ENCODE measurements at regions not wholly inside any gene's neighbourhood (a gene's known extent, or its start where the extent isn't known, plus 50 kb on each side); places are given as distances from the start of the nearest gene placed in this dataset.
A peak's percentile ranks its signal among the peaks of the same experiment; 100 is the strongest.

DNA sequence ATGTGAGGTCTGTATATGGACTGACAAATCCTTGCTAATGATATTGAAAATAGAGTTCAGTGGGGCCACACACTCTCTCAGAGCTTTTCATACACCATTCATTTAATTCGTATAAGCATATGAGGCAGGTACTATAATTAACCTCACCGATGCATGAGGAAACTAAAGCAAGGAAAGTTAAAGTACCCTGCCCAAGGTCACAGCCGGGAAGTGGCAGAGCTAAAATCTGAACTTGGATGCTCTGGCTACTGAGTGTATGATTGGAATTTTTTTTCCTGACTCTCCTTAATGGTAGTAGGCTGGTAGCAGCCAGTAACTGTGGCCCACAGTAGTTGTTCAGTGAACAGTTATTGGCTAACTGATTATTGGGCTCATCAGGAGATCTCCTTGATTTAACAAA, 135.3 kb downstream of the NUDT12 start:
- dilution Hi-C loops (cut with HindIII; ENCODE audit: low sequenced_read_pairs, unreplicated experiment) = no loop called here
- H3K79me1 ChIP-seq (ENCODE audit: low read depth in 1 of 2, low read length in 2 of 2) = no peaks in the 10 kb centered on the region
- in situ Hi-C loops (cut with MboI; ENCODE audit: low sequenced_read_pairs) = no loop called here
- no peak overlapping the region for H3K4me2 ChIP-seq (ENCODE audit: low read depth, low read length)
- H2BK20ac ChIP-seq (ENCODE audit: low read depth, low read length) = peak overlapping the region; percentile 77
- H3K18ac ChIP-seq (ENCODE audit: low read depth, low read length) = peak overlapping the region; percentile 80; the same call in 1 of the 2 replicates
- no peaks in the 10 kb centered on the region for H4K20me1 ChIP-seq (ENCODE audit: insufficient read depth, low read length)
- no peak overlapping the region for H3K4me3 ChIP-seq (ENCODE audit: insufficient read depth, low read depth, low read length)
- H3K14ac ChIP-seq (replicated peaks; ENCODE audit: low read depth, low read length) = peak overlapping the region; percentile 53
- H3K27ac ChIP-seq (ENCODE audit: insufficient read depth, low read length) = no peak overlapping the region
- 100% methylated on average over 1 of the region's 3 CpGs; no CpG with 5 or more reads in 1 of the 2 experiments for WGBS, 2 experiments (ENCODE audit: extremely low coverage in 2 of 2, insufficient read length in 1 of 2)
- H3K9me3 ChIP-seq (ENCODE audit: control insufficient read depth, insufficient read depth, low read length) = no peaks in the 10 kb centered on the region
- peak overlapping the region; percentile 34; the same call in 1 of the 3 replicates for H2BK15ac ChIP-seq (ENCODE audit: low read depth, low read length)
- H3K9ac ChIP-seq (ENCODE audit: low read depth, low read length) = no peak overlapping the region
- peak overlapping the region; percentile 53 for H2BK5ac ChIP-seq (ENCODE audit: low read depth, low read length, poor library complexity, severe bottlenecking)
- H2AFZ ChIP-seq (replicated peaks; ENCODE audit: low read length, poor library complexity) = peak overlapping the region; percentile 11
- TF ChIP-seq MXI1 (IDR thresholded peaks at IDR 0.05; ENCODE audit: borderline replicate concordance, low read depth, low read length) (no peak), CHD1 (IDR thresholded peaks at IDR 0.05; ENCODE audit: low read depth, low read length) (no peak), MAFK (IDR thresholded peaks at IDR 0.05; ENCODE audit: low read depth, low read length) (no peak), MAZ (IDR thresholded peaks at IDR 0.05; ENCODE audit: borderline replicate concordance, low read depth, low read length) (no peak), POLR2A (IDR thresholded peaks at IDR 0.05; ENCODE audit: low read depth, low read length) (no peak), BHLHE40 (IDR thresholded peaks at IDR 0.05; ENCODE audit: low read depth, low read length) (no peak), RCOR1 (IDR thresholded peaks at IDR 0.05; ENCODE audit: insufficient replicate concordance, low read length) (no peak), ELK1 (IDR thresholded peaks at IDR 0.05; ENCODE audit: borderline replicate concordance, low read depth, low read length) (no peak), SMC3 (IDR thresholded peaks at IDR 0.05; ENCODE audit: low read depth, low read length) (no peak)
- BruUV-seq (replicated peaks) = no TSS peak
- H3K27me3 ChIP-seq (ENCODE audit: control insufficient read depth, insufficient read depth, low read length) = no peaks in the 10 kb centered on the region
- peak overlapping the region; percentile 65 for H4K91ac ChIP-seq (ENCODE audit: insufficient read depth, low read depth, low read length)
- peak overlapping the region; percentile 34; the same call in 1 of the 2 replicates for H3K4ac ChIP-seq (ENCODE audit: low read depth, low read length)
- ATAC-seq (ENCODE audit: low read depth) (no peak), DNase-seq (no peak)
- peak overlapping the region; percentile 65; the same call in 1 of the 2 replicates for H4K5ac ChIP-seq (ENCODE audit: low read depth, low read length)
- H3K23ac ChIP-seq (ENCODE audit: low read depth, low read length) = peak overlapping the region; percentile 7; the same call in 1 of the 2 replicates
- POLR2A ChIA-PET (ENCODE audit: unreplicated experiment) = no interaction called here
- H2AK5ac ChIP-seq (ENCODE audit: low read depth, low read length) = peak overlapping the region; percentile 10; the same call in 1 of the 2 replicates
- peak overlapping the region in 1 of 2 experiments; percentile 39; a peak in 1 of 4 replicates for H4K8ac ChIP-seq (ENCODE audit: low read depth in 2 of 2, low read length in 2 of 2)
- peaks cover 12% of the 10 kb centered on the region for H3K4me1 ChIP-seq (ENCODE audit: control insufficient read depth, insufficient read depth, low read length)
- CTCF ChIA-PET = no interaction called here
- no peaks in the 10 kb centered on the region for H3K36me3 ChIP-seq (ENCODE audit: control insufficient read depth, insufficient read depth, low read length)
- peaks cover 6% of the 10 kb centered on the region for H3K9me1 ChIP-seq (ENCODE audit: insufficient read depth, low read length)
- no peak overlapping the region for H2AK9ac ChIP-seq (replicated peaks; ENCODE audit: low read depth, low read length, poor library complexity)
- no peak overlapping the region for H3K56ac ChIP-seq (ENCODE audit: extremely low read depth, insufficient read depth, low read length)
- intact Hi-C loops (cut with micrococcal nuclease) = loop anchor here (5.0 kb wide), 1 partner anchor 165 kb away; no protein-coding TSS in a partner anchor
- H2BK120ac ChIP-seq (ENCODE audit: low read depth, low read length) = peak overlapping the region; percentile 73
